HEK293 (cell line): ENCODE measurements at regions not wholly inside any gene's neighbourhood (a gene's known extent, or its start where the extent isn't known, plus 50 kb on each side); places are given as distances from the start of the nearest gene placed in this dataset.
"Not testable (repeated sequence)": the region's sequence is repeated elsewhere in the genome, so short reads cannot be mapped to it uniquely, and the experiment has no call there.

Experiments used
- CTCF ChIA-PET: fragments of 350-600 bp; formaldehyde crosslinking; extraction: SDS; loops from one replicate; lab custom pipeline; 2021; ENCODE audit warnings: antibody characterized with exemption; lab: Yijun Ruan, JAX
- POLR2A ChIA-PET: fragments of 300-600 bp; formaldehyde crosslinking; extraction: SDS; loops from one replicate; lab custom pipeline; 2020; ENCODE audit warnings: antibody characterized with exemption, inconsistent platforms; lab: Yijun Ruan, JAX
- H3K27ac ChIP-seq: fragments of 200-500 bp; sonication (Bioruptor generic); 2 replicates; pipeline ENCODE4 v1.5.1; 2014; ENCODE audit warnings: low read depth, low read length, control low read depth, inconsistent platforms; ENCODE audit errors: extremely low read depth
- H3K36me3 ChIP-seq, 2 experiments: fragments of 200-500 bp in 1 of 2; sonication (Bioruptor generic) in 1 of 2; 1 replicate in 1 of 2; 2 replicates in 1 of 2; pipeline ENCODE4 v1.5.1; 2014 to 2017; ENCODE audit warnings: inconsistent platforms in 2 of 2, low read length in 2 of 2; ENCODE audit not compliant: control insufficient read depth in 2 of 2, insufficient read depth in 1 of 2
- H3K4me1 ChIP-seq: fragments of 200-500 bp; sonication (Bioruptor generic); 2 replicates; pipeline ENCODE4 v1.5.1; 2014; ENCODE audit warnings: mild to moderate bottlenecking, low read length, inconsistent platforms; ENCODE audit not compliant: control insufficient read depth, insufficient read depth
- H3K4me3 ChIP-seq: 2 replicates; pipeline ENCODE4 v1.5.1; 2011; ENCODE audit warnings: low read depth, mild to moderate bottlenecking, control low read depth, low read length, moderate library complexity
- H3K9me3 ChIP-seq: fragments of 200-500 bp; sonication (Bioruptor generic); 2 replicates; pipeline ENCODE4 v1.5.1; 2014; ENCODE audit warnings: low read depth, low read length, inconsistent platforms; ENCODE audit not compliant: control insufficient read depth, insufficient read depth
- GLIS2 ChIP-seq: fragments of 450-650 bp; formaldehyde crosslinking; IDR thresholded peaks from 2 replicates; pipeline ENCODE4 v1.5.1; 2016; ENCODE audit warnings: missing biosample characterization, missing genetic modification characterization
- IKZF3 ChIP-seq: fragments of 450-650 bp; IDR thresholded peaks from 2 replicates; pipeline ENCODE4 v1.5.0; 2018; ENCODE audit warnings: missing biosample characterization, mild to moderate bottlenecking, missing genetic modification characterization, moderate library complexity
- PRDM4 ChIP-seq: fragments of 450-650 bp; formaldehyde crosslinking; IDR thresholded peaks from 2 replicates; pipeline ENCODE4 v1.5.1; 2017; ENCODE audit warnings: missing biosample characterization, missing genetic modification characterization
- SCRT2 ChIP-seq: fragments of 450-650 bp; formaldehyde crosslinking; IDR thresholded peaks from 2 replicates; pipeline ENCODE4 v1.5.1; 2016; ENCODE audit warnings: missing biosample characterization, missing genetic modification characterization
- ZBTB8A ChIP-seq: fragments of 450-650 bp; formaldehyde crosslinking; IDR thresholded peaks from 2 replicates; pipeline ENCODE4 v1.5.1; 2016; ENCODE audit warnings: missing biosample characterization, missing genetic modification characterization
- ZNF114 ChIP-seq: fragments of 450-650 bp; formaldehyde crosslinking; IDR thresholded peaks from 2 replicates; pipeline ENCODE4 v1.5.0; 2017; ENCODE audit warnings: missing biosample characterization, missing genetic modification characterization
- ZNF121 ChIP-seq: fragments of 450-650 bp; formaldehyde crosslinking; IDR thresholded peaks from 2 replicates; pipeline ENCODE4 v1.5.1; 2016; ENCODE audit warnings: missing biosample characterization, missing genetic modification characterization
- ZNF146 ChIP-seq: fragments of 450-650 bp; formaldehyde crosslinking; IDR thresholded peaks from 2 replicates; pipeline ENCODE4 v1.5.1; 2016; ENCODE audit warnings: missing biosample characterization, missing genetic modification characterization
- ZNF155 ChIP-seq: fragments of 450-650 bp; formaldehyde crosslinking; IDR thresholded peaks from 2 replicates; pipeline ENCODE4 v1.5.1; 2016; ENCODE audit warnings: missing biosample characterization, missing genetic modification characterization
- ZNF2 ChIP-seq: fragments of 450-650 bp; formaldehyde crosslinking; IDR thresholded peaks from 2 replicates; pipeline ENCODE4 v1.5.1; 2016; ENCODE audit warnings: missing biosample characterization, missing genetic modification characterization
- ZNF223 ChIP-seq: fragments of 450-650 bp; formaldehyde crosslinking; IDR thresholded peaks from 2 replicates; pipeline ENCODE4 v1.5.1; 2016; ENCODE audit warnings: missing biosample characterization, missing genetic modification characterization
- ZNF26 ChIP-seq: fragments of 450-650 bp; formaldehyde crosslinking; IDR thresholded peaks from 2 replicates; pipeline ENCODE4 v1.5.1; 2016; ENCODE audit warnings: missing biosample characterization, missing genetic modification characterization
- ZNF350 ChIP-seq: fragments of 450-650 bp; formaldehyde crosslinking; IDR thresholded peaks from 2 replicates; pipeline ENCODE4 v1.5.0; 2017; ENCODE audit warnings: missing biosample characterization, mild to moderate bottlenecking, missing genetic modification characterization
- ZNF398 ChIP-seq: fragments of 450-650 bp; formaldehyde crosslinking; IDR thresholded peaks from 2 replicates; pipeline ENCODE4 v1.5.1; 2017; ENCODE audit warnings: missing biosample characterization, missing genetic modification characterization
- ZNF433 ChIP-seq: fragments of 450-650 bp; formaldehyde crosslinking; IDR thresholded peaks from 2 replicates; pipeline ENCODE4 v1.5.1; 2016; ENCODE audit warnings: missing biosample characterization, missing genetic modification characterization, low read depth
- ZNF449 ChIP-seq: fragments of 450-650 bp; formaldehyde crosslinking; IDR thresholded peaks from 2 replicates; pipeline ENCODE4 v1.5.1; 2017; ENCODE audit warnings: missing biosample characterization, mild to moderate bottlenecking, missing genetic modification characterization, moderate library complexity
- ZNF549 ChIP-seq: fragments of 450-650 bp; IDR thresholded peaks from 2 replicates; pipeline ENCODE4 v1.5.1; 2018; ENCODE audit warnings: missing biosample characterization, missing genetic modification characterization, mild to moderate bottlenecking, inconsistent platforms, moderate library complexity
- ZNF704 ChIP-seq: fragments of 450-650 bp; formaldehyde crosslinking; IDR thresholded peaks from 2 replicates; pipeline ENCODE4 v1.5.1; 2016; ENCODE audit warnings: missing biosample characterization, missing genetic modification characterization
- ZNF776 ChIP-seq: fragments of 450-650 bp; formaldehyde crosslinking; IDR thresholded peaks from 2 replicates; pipeline ENCODE4 v1.5.0; 2017; ENCODE audit warnings: missing biosample characterization, missing genetic modification characterization, borderline replicate concordance

GRCh38 chr2:57217013-57217412 lies 829.6 kb upstream of the VRK2 start:
- Histone ChIP-seq H3K4me1 (no peaks in the 10 kb centered on the region), H3K4me3 (no peak overlapping the region), H3K27ac (no peak overlapping the region), H3K9me3 (no peaks in the 10 kb centered on the region), H3K36me3 (no peaks in the 10 kb centered on the region)
- TF ChIP-seq ZNF449 (tag by site-specific recombination) (no peak), SCRT2 (no peak), PRDM4 (no peak), ZNF155 (tag by site-specific recombination) (no peak), ZNF776 (no peak), ZNF704 (tag by site-specific recombination) (no peak), ZNF223 (tag by site-specific recombination) (no peak), ZNF433 (tag by site-specific recombination) (no peak), ZNF114 (tag by site-specific recombination) (no peak), ZNF121 (tag by site-specific recombination) (no peak), ZNF549 (tag by site-specific recombination) (no peak), ZNF2 (no peak), IKZF3 (tag by site-specific recombination) (no peak)
- ChIA-PET CTCF (no interaction called here), POLR2A (no interaction called here)

- no peak overlapping the region for H3K4me3 ChIP-seq
- no peaks in the 10 kb centered on the region for H3K9me3 ChIP-seq
- POLR2A ChIA-PET = no interaction called here
- no peaks in the 10 kb centered on the region for H3K36me3 ChIP-seq
- H3K27ac ChIP-seq = no peak overlapping the region
- no peaks in the 10 kb centered on the region for H3K4me1 ChIP-seq
- TF ChIP-seq ZNF350 (tag by site-specific recombination) = no peak
- TF ChIP-seq ZNF146 = no peak
- TF ChIP-seq ZNF398 (tag by site-specific recombination) = no peak
- TF ChIP-seq GLIS2 (tag by site-specific recombination) = no peak
- TF ChIP-seq ZNF26 (tag by site-specific recombination) = no peak
- TF ChIP-seq ZBTB8A (tag by site-specific recombination) = no peak
- TF ChIP-seq, all 188 proteins: peak for 0
- CTCF ChIA-PET = no interaction called here
Measured at GRCh38 chr2:57218206-57218605, 828.4 kb upstream of the VRK2 start.

- H3K4me3 ChIP-seq, POLR2A ChIA-PET, CTCF ChIA-PET, H3K9me3 ChIP-seq, H3K27ac ChIP-seq, H3K36me3 ChIP-seq, H3K4me1 ChIP-seq: not testable (repeated sequence)
Measured at GRCh38 chr2:57229706-57230105, 816.9 kb upstream of the VRK2 start.

- CTCF ChIA-PET, H3K4me1 ChIP-seq, H3K4me3 ChIP-seq, H3K36me3 ChIP-seq, H3K27ac ChIP-seq, H3K9me3 ChIP-seq, POLR2A ChIA-PET: not testable (repeated sequence)
Measured at GRCh38 chr2:57232341-57232740, 814.3 kb upstream of the VRK2 start.
